HT-29 (cell line): ENCODE measurements at regions not wholly inside any gene's neighbourhood (a gene's known extent, or its start where the extent isn't known, plus 50 kb on each side); places are given as distances from the start of the nearest gene placed in this dataset.

Source experiments
- DNase-seq: peaks from one replicate; pipeline ENCODE4 v3.0.0-alpha.2; 2015; ENCODE audit warnings: low spot score

DNA sequence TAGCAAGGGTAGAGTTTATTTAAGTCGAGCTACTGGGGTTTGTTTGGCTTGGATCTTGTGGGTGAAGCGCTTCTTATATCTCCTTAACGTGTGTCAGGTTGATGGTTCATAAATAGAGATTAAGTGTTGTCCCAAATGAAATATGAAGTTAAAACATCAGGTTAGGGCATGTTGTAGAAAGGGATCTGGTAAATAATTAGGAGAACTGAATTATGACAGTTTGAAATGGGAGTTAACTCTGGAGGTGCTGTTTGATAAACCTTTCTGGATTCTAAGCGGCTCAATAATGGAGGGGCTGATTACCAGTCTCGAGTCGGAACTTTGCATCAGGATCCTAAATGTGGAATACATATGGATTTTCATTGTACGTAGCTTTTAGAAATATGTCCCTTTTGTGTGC, 717.0 kb upstream of the WWC1 start:
- DNase-seq: no peak

DNA sequence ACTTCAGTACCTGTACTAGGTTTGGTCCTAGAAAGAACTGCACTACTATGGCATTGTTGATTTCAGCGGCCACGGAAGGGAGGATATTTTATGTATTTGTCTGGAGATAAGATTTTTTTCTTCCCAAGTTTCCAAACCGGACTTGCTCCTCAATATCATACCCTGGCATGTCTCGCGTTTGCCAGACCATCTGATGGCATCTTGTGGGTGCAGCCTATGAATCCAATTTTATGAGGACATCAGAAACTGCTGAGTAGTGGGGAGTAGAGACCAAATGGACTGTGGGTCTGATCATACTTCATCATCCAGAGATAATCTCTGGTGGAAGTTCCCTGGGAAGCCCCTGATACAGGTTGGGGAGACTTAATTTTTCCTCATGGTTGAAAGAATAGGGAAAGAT, 716.1 kb upstream of the WWC1 start:
- DNase-seq: no peak

GRCh38 chr5:167576126-167576525, 715.3 kb upstream of the WWC1 start:
- no peak for DNase-seq

- DNase-seq: no peak
Measured at GRCh38 chr5:167576897-167577296, 714.5 kb upstream of the WWC1 start.

DNA sequence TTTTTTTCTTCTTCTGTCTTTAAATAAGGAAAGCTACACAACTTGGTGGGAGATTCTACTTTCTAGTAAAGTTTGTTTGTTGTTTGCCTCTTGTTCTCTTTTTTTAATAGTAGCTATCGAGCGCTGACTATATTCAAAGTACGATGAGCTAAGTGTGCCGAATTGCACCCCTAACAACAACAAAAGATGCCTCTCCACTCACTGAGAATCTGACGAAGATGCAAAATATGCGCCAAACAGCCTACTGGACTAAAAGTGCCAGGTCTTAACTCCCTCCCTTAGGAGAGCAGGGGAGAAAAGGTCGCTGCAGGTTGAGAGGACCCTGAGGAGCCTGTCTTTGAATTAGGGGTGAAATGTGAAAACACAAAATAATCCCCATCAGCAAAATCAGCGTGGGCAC, 713.8 kb upstream of the WWC1 start:
- DNase-seq: no peak

GRCh38 chr5:167578977-167579692, 712.3 kb upstream of the WWC1 start:
- no peak for DNase-seq

DNA sequence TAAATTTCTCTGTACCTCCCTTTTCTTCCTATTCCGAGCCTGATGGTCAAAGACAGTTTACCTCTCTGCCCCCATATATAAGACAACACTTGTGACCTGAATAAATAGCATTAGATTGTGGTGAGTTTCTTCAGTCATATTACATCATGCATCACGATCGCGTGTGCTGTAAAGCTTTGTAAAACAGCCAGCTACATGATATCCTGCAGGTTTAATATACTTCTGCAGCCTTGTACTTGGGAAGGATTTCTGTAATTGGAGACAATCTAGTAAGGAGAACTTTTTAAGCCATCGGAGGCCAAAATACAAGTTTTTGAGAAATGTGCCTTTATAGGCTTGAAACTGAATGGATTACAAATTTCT, 711.8 kb upstream of the WWC1 start:
- DNase-seq: no peak

- DNase-seq: no peak
Measured at GRCh38 chr5:167580608-167581007, 710.8 kb upstream of the WWC1 start.

DNA sequence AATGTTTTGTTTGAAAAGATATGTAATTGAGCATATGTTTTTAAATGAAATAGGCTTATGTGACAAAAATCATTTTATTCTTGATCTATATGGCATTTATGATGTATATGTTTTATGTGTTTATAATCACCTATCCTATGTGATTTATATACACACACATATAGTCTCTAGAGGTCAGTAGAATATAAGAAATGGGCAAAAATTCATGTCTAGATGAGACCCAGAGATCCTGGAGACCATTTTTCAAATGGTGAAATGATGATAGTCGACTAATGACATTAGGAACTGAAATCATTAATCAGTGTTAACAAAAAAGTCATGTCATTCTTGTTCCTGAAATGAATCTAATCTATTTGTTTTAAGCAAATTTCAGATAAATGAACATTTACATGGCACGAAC, 709.2 kb upstream of the WWC1 start:
- DNase-seq: no peak

DNA sequence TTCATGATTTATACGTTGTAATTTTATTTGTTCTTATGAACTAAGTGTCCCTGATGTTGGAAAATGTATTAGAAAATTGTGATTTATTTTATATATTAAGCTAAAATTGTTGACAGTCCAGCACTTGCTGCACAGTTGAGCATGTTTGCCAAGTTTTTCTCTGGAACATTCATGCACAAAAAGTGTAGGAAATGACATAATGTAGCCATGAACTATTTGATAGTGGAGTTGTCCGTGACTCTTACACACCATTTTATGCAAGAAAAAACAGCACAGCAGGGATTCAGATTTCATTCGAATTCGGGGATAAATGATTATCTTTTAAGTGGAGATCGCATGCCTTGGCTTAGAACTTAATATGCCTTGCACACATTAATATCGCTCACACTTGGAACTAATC, 708.6 kb upstream of the WWC1 start:
- DNase-seq: no peak

GRCh38 chr5:167585184-167585583, 706.3 kb upstream of the WWC1 start:
- no peak for DNase-seq

DNA sequence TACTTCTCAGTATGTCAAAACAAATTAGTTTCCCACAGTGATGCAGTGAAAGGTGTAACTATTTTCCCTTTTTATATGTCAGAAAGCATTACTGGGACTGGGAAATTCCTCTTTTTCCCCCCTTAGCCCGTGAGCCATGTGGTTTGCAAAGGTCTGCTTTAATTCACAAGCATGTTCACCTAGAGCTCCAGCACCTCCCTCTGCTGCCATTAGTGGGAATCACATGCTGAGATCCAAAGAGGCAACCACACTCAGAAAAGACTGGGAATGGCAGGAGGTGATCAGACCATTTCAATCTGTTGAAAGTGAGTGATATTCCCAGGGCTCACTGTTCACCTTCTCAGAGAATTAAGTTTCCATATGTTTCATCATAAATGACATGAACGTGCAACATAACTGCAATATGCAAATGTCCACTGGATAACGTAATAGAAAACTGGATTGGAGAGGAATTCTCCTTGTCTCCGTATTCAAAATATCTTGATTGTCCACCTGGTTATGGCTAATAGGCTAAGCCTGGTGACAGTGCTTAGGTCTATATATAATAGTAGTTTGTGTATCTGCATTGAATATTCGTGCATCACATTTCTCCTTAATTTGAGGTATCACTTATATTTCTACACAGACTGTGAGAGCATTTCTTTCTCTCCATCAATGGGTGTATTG, 703.5 kb upstream of the WWC1 start:
- peak; percentile 48 for DNase-seq

- DNase-seq: no peak
Measured at GRCh38 chr5:167592114-167592513, 699.3 kb upstream of the WWC1 start.

GRCh38 chr5:167593329-167594060, 698.0 kb upstream of the WWC1 start:
- DNase-seq: no peak

DNA sequence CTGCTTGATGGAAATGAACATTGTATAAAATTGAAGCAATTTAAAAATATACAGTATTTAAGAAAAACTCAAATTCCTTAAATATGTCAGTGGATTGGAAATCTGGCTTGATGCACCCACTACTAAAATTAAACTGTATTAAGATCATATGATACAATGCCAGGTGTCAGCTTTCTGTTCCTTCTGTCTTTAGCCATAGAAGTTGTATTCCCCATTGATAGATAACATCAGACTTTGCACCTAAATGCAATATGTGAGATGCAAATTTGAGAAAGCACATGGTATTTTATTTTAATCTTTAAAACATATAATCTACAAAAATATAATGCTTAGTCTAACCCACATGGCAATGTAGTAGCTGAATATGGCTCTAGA, 697.4 kb upstream of the WWC1 start:
- no peak for DNase-seq

- no peak for DNase-seq
Measured at GRCh38 chr5:167594750-167595149, 696.7 kb upstream of the WWC1 start.

DNA sequence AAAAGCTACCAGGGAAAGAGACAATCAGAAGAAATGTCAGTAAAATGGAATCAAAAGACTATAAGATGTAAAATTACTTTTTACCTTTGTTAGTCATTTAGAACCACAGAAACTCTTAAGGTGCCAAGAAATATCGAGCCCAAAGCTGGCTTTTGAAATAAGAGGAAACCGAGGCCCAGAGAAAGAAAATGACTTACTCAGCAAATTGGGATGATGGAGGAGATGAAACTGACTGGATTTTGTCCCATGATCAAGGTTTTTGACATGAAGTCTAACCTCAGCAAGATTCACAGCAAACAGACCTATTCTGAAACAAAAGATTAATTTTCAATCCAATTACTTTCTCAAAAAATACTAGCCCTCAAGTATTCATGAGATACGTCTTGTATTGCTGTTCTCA, 696.2 kb upstream of the WWC1 start:
- no peak for DNase-seq

DNA sequence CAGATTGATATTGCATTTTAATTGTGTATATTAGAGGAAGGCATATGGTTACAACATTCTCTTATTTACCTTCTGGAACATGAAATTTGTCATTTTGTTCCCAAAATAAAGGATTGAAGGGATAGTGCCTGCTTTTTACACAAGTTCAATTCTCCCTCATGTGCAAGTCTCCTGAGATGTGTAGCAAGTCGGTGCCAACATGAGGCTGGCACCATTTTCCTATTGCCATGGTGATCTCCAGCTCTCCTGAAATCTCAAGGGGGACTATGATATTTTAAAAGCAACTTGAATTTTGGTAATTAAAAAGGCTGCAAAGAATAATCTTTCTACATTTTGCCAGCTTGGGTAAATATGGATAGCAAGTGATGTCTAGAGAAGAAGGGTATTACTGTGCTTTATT, 693.3 kb upstream of the WWC1 start:
- no peak for DNase-seq

- no peak for DNase-seq
Measured at GRCh38 chr5:167602067-167602466, 689.4 kb upstream of the WWC1 start.

DNA sequence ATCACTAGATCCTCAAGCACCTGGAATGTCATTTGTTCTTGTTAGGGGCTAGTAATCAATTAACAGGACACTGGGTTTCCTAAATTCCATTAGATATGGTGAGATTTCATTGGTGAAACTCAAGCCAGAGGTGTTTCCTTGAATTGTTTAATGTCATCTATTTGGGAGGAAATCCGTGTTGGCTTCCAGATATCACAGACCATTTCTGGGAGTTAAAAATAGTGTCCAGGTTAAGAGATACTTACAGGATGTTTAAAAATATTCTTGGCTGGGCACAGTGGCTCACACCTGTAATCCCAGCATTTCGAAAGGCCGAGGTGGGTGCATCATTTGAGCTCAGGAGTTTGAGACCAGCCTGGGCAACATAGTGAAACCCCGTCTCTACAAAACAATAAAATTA, 688.3 kb upstream of the WWC1 start:
- DNase-seq: no peak

DNA sequence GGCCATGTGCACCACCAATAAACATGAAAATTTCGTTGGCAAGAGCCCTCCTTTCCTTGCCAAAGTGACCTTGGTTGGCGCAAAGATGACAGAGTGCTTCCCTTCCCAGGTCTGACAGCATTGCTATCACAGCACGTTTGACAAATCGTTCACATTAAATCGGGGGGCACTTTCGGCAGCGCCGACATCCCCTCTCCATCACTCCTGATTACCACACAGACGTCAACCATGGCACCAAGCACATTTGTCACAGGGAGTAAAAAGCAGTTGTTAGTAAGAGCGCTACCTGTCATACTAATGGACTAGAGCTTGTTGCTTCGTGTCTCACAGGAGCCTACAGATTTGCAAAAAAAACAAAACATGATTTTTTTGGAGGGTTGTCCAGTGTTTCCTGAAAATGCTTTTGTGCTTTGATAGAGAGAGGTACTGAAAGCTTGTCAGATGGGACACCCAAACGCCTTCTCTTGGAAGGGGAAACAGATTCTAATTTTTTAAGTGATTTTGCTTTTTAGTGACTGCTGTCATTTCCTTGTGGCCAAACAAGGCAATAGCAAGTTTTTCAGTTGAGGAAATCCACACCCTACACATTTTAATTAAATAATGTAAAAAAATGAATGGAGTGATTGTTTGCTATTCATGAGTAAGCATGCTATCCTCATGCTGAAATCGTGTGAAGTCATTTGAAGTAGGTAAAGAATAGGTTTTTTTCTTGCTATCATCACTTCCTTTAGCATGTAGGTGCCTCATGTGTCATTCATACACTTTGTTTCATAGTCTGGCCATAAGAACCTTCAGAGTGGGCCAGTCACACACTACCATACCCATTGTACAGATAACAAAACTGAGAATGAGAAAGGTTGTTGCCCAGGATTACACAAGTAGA, 682.8 kb upstream of the WWC1 start:
- no peak for DNase-seq
